A549 (cell line): ENCODE measurements at regions not wholly inside any gene's neighbourhood (a gene's known extent, or its start where the extent isn't known, plus 50 kb on each side); places are given as distances from the start of the nearest gene placed in this dataset.
A peak's percentile ranks its signal among the peaks of the same experiment; 100 is the strongest.

ENCODE experiments used
- ATAC-seq, 2 experiments: fragments of 200-7000 bp in 1 of 2; fragments of >200 bp in 1 of 2; cut with Nextera tagmentation in 1 of 2; cut with Tn5 transposase in 1 of 2; 3 replicates each; pipeline versions ENCODE4 v1.8.0 to v1.9.1; 2018 to 2020; ENCODE audit warnings: mild to moderate bottlenecking in 1 of 2, moderate library complexity in 1 of 2
- CTCF ChIA-PET: fragments of 300-600 bp; sonication (Branson Sonifier 250); formaldehyde crosslinking; extraction: SDS; loops from one replicate; lab custom pipeline; 2021; ENCODE audit warnings: antibody characterized with exemption, inconsistent platforms; lab: Yijun Ruan, JAX
- POLR2A ChIA-PET: fragments of 350-600 bp; formaldehyde crosslinking; extraction: SDS; loops from one replicate; lab custom pipeline; 2021; ENCODE audit warnings: antibody characterized with exemption, inconsistent platforms; lab: Yijun Ruan, JAX
- DNase-seq, 2 experiments: peaks; one replicate each; pipeline versions ENCODE4 v3.0.0 to v3.0.0-alpha.2; 2011 to 2016; ENCODE audit warnings: low read depth in 1 of 2, low spot score in 1 of 2
- FAIRE-seq: peaks from 2 replicates; lab custom pipeline; 2011; peaks lifted over from hg19 to GRCh38; lab: Jason Lieb, UNC
- H3K27ac ChIP-seq, 2 experiments: fragments of >200 bp; sonication (Bioruptor Twin); formaldehyde crosslinking; 3 replicates each; pipeline ENCODE4 v1.5.1; 2016 to 2017
- H3K4me1 ChIP-seq: fragments of >200 bp; sonication (Bioruptor Twin); formaldehyde crosslinking; 3 replicates; pipeline ENCODE4 v1.6.1; 2016
- H3K4me2 ChIP-seq: fragments of >200 bp; sonication (Bioruptor Twin); formaldehyde crosslinking; 3 replicates; pipeline ENCODE4 v1.6.1; 2016
- H3K4me3 ChIP-seq: fragments of >200 bp; sonication (Bioruptor Twin); formaldehyde crosslinking; 3 replicates; pipeline ENCODE4 v1.5.1; 2016
- H3K9me3 ChIP-seq: fragments of >200 bp; sonication (Bioruptor Twin); formaldehyde crosslinking; 3 replicates; pipeline ENCODE4 v1.6.1; 2016
- BHLHE40 ChIP-seq: IDR thresholded peaks from 2 replicates; pipeline ENCODE4 v1.6.1; 2012; ENCODE audit warnings: low read depth, low read length, inconsistent platforms
- CBX2 ChIP-seq: fragments of 200-600 bp; sonication (generic); IDR thresholded peaks from 2 replicates; pipeline ENCODE4 v1.6.1; 2016; ENCODE audit warnings: low read depth, mild to moderate bottlenecking, borderline replicate concordance
- CBX8 ChIP-seq: fragments of 200-600 bp; sonication (generic); IDR thresholded peaks from 2 replicates; pipeline ENCODE4 v1.6.1; 2016
- CEBPB ChIP-seq, 2 experiments: fragments of >200 bp in 1 of 2; sonication (Bioruptor Twin) in 1 of 2; formaldehyde crosslinking in 1 of 2; IDR thresholded peaks; 2 replicates each; pipeline ENCODE4 v1.6.1; 2012 to 2016
- CHD2 ChIP-seq: fragments of 150-350 bp; IDR thresholded peaks from 2 replicates; pipeline ENCODE4 v1.6.1; 2014; ENCODE audit warnings: low read length; ENCODE audit not compliant: partially characterized antibody
- EP300 ChIP-seq, 2 experiments: fragments of >200 bp; sonication (Bioruptor Twin); formaldehyde crosslinking; IDR thresholded peaks; 2 replicates in 1 of 2; 3 replicates in 1 of 2; pipeline ENCODE4 v1.6.1; 2016 to 2017
- FOSB ChIP-seq: fragments of 250-450 bp; sonication (Bioruptor Pico); IDR thresholded peaks from 2 replicates; pipeline ENCODE4 v1.5.0; 2020; ENCODE audit warnings: mild to moderate bottlenecking, moderate library complexity
- GATA3 ChIP-seq: IDR thresholded peaks from 2 replicates; pipeline ENCODE4 v1.6.1; 2012; ENCODE audit warnings: borderline replicate concordance
- HOXB13 ChIP-seq: fragments of 250-450 bp; sonication (Bioruptor Pico); IDR thresholded peaks from 2 replicates; pipeline ENCODE4 v1.5.0; 2020; ENCODE audit warnings: low read depth, mild to moderate bottlenecking, moderate library complexity
- JUN ChIP-seq, 2 experiments: fragments of >200 bp; sonication (Bioruptor Twin); formaldehyde crosslinking; IDR thresholded peaks; 2 replicates in 1 of 2; 3 replicates in 1 of 2; pipeline ENCODE4 v1.6.1; 2016 to 2017
- KDM5A ChIP-seq: fragments of 200-600 bp; sonication (generic); IDR thresholded peaks from 2 replicates; pipeline ENCODE4 v1.6.1; 2016; ENCODE audit warnings: antibody characterized with exemption, mild to moderate bottlenecking
- MAZ ChIP-seq: fragments of 150-350 bp; IDR thresholded peaks from 2 replicates; pipeline ENCODE4 v1.6.1; 2014; ENCODE audit warnings: antibody characterized with exemption, low read depth, low read length, borderline replicate concordance
- MYC ChIP-seq: IDR thresholded peaks from 2 replicates; pipeline ENCODE4 v1.6.1; 2012; ENCODE audit warnings: mild to moderate bottlenecking, inconsistent platforms, low read length, improper control_type of control experiment, borderline replicate concordance
- PHF8 ChIP-seq: fragments of 200-600 bp; sonication (generic); IDR thresholded peaks from 2 replicates; pipeline ENCODE4 v1.6.1; 2016; ENCODE audit warnings: low read depth, mild to moderate bottlenecking, antibody characterized with exemption, moderate library complexity, borderline replicate concordance
- POLR2AphosphoS2 ChIP-seq: conservative IDR thresholded peaks from 2 replicates; pipeline ENCODE4 v1.6.1; 2012; ENCODE audit warnings: low read length, improper control_type of control experiment, inconsistent platforms
- REST ChIP-seq: fragments of 200-600 bp; sonication (generic); IDR thresholded peaks from 2 replicates; pipeline ENCODE4 v1.6.1; 2016; ENCODE audit warnings: antibody characterized with exemption, mild to moderate bottlenecking, moderate library complexity
- USF2 ChIP-seq: fragments of 450-650 bp; IDR thresholded peaks from 2 replicates; pipeline ENCODE4 v1.6.1; 2014; ENCODE audit warnings: antibody characterized with exemption
- ZC3H11A ChIP-seq: fragments of 450-650 bp; IDR thresholded peaks from 2 replicates; pipeline ENCODE4 v1.6.1; 2014; ENCODE audit warnings: antibody characterized with exemption, mild to moderate bottlenecking
- ZFP36 ChIP-seq: fragments of 450-650 bp; IDR thresholded peaks from 2 replicates; pipeline ENCODE4 v1.6.1; 2014; ENCODE audit warnings: borderline replicate concordance; ENCODE audit not compliant: partially characterized antibody
- ZNF302 ChIP-seq: fragments of 250-450 bp; sonication (Bioruptor Pico); IDR thresholded peaks from 2 replicates; pipeline ENCODE4 v1.9.0; 2021; ENCODE audit warnings: inconsistent platforms, mild to moderate bottlenecking, moderate library complexity
- ZSCAN20 ChIP-seq: fragments of 250-450 bp; sonication (Bioruptor Pico); IDR thresholded peaks from 2 replicates; pipeline ENCODE4 v1.8.0; 2022; ENCODE audit warnings: mild to moderate bottlenecking, moderate library complexity
- WGBS: methylation state at CpG from one replicate; pipeline ENCODE4 v1.1.6; 2017; ENCODE audit errors: missing lambda C conversion rate; 5-methylcytosine and 5-hydroxymethylcytosine counted together
- TF ChIP-seq, protein P1 (sequence below): IDR thresholded peaks from 2 replicates; pipeline ENCODE4 v1.6.1; 2012
- TF ChIP-seq, protein P2 (sequence below): IDR thresholded peaks from 2 replicates; pipeline ENCODE4 v1.6.1; 2012
- TF ChIP-seq, protein P3 (sequence below): fragments of >200 bp; sonication (Bioruptor Twin); formaldehyde crosslinking; IDR thresholded peaks from 3 replicates; pipeline ENCODE4 v1.6.1; 2016

- ATAC-seq, result peak; percentile 59 to 74; a peak in 3 of 6 replicates
Measured at GRCh38 chr22:22103078-22103875, 120.7 kb upstream of the TOP3B start.

GRCh38 chr22:22099833-22100812 is 117.5 kb upstream of the TOP3B start:
- no peak overlapping the region for H3K4me2 ChIP-seq
- WGBS, result 66% methylated on average over 11 of the region's 11 CpGs
- ATAC-seq (no peak), FAIRE-seq (no peak)
- CTCF ChIA-PET, result interaction anchor here (1.6 kb wide), 1 partner anchor 57 kb away, joined by 4 read pairs; no protein-coding TSS in a partner anchor
- H3K4me1 ChIP-seq, result no peaks in the 10 kb centered on the region
- no peak for TF ChIP-seq CHD2
- TF ChIP-seq, protein P1, sequence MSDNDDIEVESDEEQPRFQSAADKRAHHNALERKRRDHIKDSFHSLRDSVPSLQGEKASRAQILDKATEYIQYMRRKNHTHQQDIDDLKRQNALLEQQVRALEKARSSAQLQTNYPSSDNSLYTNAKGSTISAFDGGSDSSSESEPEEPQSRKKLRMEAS, result no peak
- TF ChIP-seq, protein P2, sequence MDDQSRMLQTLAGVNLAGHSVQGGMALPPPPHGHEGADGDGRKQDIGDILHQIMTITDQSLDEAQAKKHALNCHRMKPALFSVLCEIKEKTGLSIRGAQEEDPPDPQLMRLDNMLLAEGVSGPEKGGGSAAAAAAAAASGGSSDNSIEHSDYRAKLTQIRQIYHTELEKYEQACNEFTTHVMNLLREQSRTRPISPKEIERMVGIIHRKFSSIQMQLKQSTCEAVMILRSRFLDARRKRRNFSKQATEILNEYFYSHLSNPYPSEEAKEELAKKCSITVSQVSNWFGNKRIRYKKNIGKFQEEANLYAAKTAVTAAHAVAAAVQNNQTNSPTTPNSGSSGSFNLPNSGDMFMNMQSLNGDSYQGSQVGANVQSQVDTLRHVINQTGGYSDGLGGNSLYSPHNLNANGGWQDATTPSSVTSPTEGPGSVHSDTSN, result no peak
- TF ChIP-seq, protein P3, sequence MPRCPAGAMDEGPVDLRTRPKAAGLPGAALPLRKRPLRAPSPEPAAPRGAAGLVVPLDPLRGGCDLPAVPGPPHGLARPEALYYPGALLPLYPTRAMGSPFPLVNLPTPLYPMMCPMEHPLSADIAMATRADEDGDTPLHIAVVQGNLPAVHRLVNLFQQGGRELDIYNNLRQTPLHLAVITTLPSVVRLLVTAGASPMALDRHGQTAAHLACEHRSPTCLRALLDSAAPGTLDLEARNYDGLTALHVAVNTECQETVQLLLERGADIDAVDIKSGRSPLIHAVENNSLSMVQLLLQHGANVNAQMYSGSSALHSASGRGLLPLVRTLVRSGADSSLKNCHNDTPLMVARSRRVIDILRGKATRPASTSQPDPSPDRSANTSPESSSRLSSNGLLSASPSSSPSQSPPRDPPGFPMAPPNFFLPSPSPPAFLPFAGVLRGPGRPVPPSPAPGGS, result no peak
- TF ChIP-seq BHLHE40, result no peak
- no peak for TF ChIP-seq POLR2AphosphoS2
- TF ChIP-seq EP300 (IDR thresholded peaks at IDR 0.05), result no peak
- no peak for TF ChIP-seq HOXB13 (CRISPR knock-in tag)
- no peak for TF ChIP-seq FOSB
- no peak for TF ChIP-seq ZC3H11A
- TF ChIP-seq CBX8, result no peak
- no peak for TF ChIP-seq PHF8
- TF ChIP-seq, all 56 proteins: peak for 0
- Histone ChIP-seq H3K4me3 (no peak overlapping the region), H3K9me3 (peaks cover 5% of the 10 kb centered on the region; the same call in 1 of the 3 replicates), H3K27ac (no peak overlapping the region)
- DNase-seq, result no peak
- POLR2A ChIA-PET, result no interaction called here

More at GRCh38 chr22:22103078-22103875, 120.7 kb upstream of the TOP3B start:
- POLR2A ChIA-PET, result no interaction called here
- no peak for TF ChIP-seq JUN (IDR thresholded peaks at IDR 0.05)
- TF ChIP-seq ZNF302 (CRISPR knock-in tag), result no peak
- no peak for TF ChIP-seq CEBPB (IDR thresholded peaks at IDR 0.05)
- no peak for TF ChIP-seq CBX2
- no peak for TF ChIP-seq MAZ
- TF ChIP-seq ZSCAN20, result no peak
- no peak for TF ChIP-seq MYC
- TF ChIP-seq FOSB, result no peak
- TF ChIP-seq USF2, result no peak
- TF ChIP-seq ZFP36, result no peak
- no peak for TF ChIP-seq BHLHE40
- no peak for TF ChIP-seq GATA3
- no peak for TF ChIP-seq KDM5A
- no peak for TF ChIP-seq CBX8
- TF ChIP-seq ZC3H11A, result no peak
- TF ChIP-seq REST, result no peak
- Histone ChIP-seq H3K4me1 (no peaks in the 10 kb centered on the region), H3K27ac (no peak overlapping the region), H3K4me2 (no peak overlapping the region), H3K4me3 (no peak overlapping the region), H3K9me3 (peaks cover 5% of the 10 kb centered on the region; the same call in 1 of the 3 replicates)
- DNase-seq (peak; percentile 11 to 18), FAIRE-seq (no peak)
- CTCF ChIA-PET, result no interaction called here
- WGBS, result 68% methylated on average over 7 of the region's 8 CpGs
